GM23338 (cell line): ENCODE measurements at regions not wholly inside any gene's neighbourhood (a gene's known extent, or its start where the extent isn't known, plus 50 kb on each side); places are given as distances from the start of the nearest gene placed in this dataset.

ENCODE experiments used
- CREB1 ChIP-seq: fragments of 250-450 bp; sonication (Bioruptor Pico); IDR thresholded peaks from 2 replicates; pipeline ENCODE4 v1.5.0; 2020; ENCODE audit warnings: low read depth, mild to moderate bottlenecking, moderate library complexity
- EZH2 ChIP-seq: fragments of 200-600 bp; sonication (generic); IDR thresholded peaks from one replicate; pipeline ENCODE4 v1.8.0; 2017; ENCODE audit warnings: antibody characterized with exemption, mild to moderate bottlenecking, low read depth; ENCODE audit not compliant: unreplicated experiment
- EZH2phosphoT487 ChIP-seq: fragments of 200-600 bp; sonication (generic); IDR thresholded peaks from one replicate; pipeline ENCODE4 v1.8.1; 2018; ENCODE audit warnings: antibody characterized with exemption; ENCODE audit not compliant: unreplicated experiment
- JUNB ChIP-seq: IDR thresholded peaks from one replicate; pipeline ENCODE4 v1.6.1; 2016; ENCODE audit warnings: antibody characterized with exemption; ENCODE audit not compliant: unreplicated experiment
- NANOG ChIP-seq: IDR thresholded peaks from 2 replicates; pipeline ENCODE4 v1.6.1; 2016; ENCODE audit warnings: antibody characterized with exemption, borderline replicate concordance
- POLR2AphosphoS5 ChIP-seq: IDR thresholded peaks from 2 replicates; pipeline ENCODE4 v1.6.1; 2016; ENCODE audit warnings: antibody characterized with exemption, low read depth
- STAT1 ChIP-seq: IDR thresholded peaks from one replicate; pipeline ENCODE4 v1.6.1; 2016; ENCODE audit warnings: antibody characterized with exemption; ENCODE audit not compliant: unreplicated experiment
- ZNF114 ChIP-seq: fragments of 250-450 bp; sonication (Bioruptor Pico); IDR thresholded peaks from 2 replicates; pipeline ENCODE4 v1.5.0; 2020; ENCODE audit warnings: mild to moderate bottlenecking, moderate library complexity
- ZNF331 ChIP-seq: fragments of 250-450 bp; sonication (Bioruptor Pico); IDR thresholded peaks from 2 replicates; pipeline ENCODE4 v1.5.0; 2020; ENCODE audit warnings: low read depth, mild to moderate bottlenecking, moderate library complexity
- TF ChIP-seq, protein P1 (sequence below), 2 experiments: fragments of 200-600 bp in 1 of 2; sonication (generic) in 1 of 2; conservative IDR thresholded peaks; 2 replicates each; pipeline versions ENCODE4 v1.5.1 to v1.6.1; 2016 to 2017; ENCODE audit warnings: antibody characterized with exemption in 2 of 2, low read depth in 2 of 2, mild to moderate bottlenecking in 2 of 2, moderate library complexity in 1 of 2
- TF ChIP-seq, protein P2 (sequence below): IDR thresholded peaks from one replicate; pipeline ENCODE4 v1.6.1; 2018; ENCODE audit warnings: antibody characterized with exemption; ENCODE audit not compliant: unreplicated experiment
- TF ChIP-seq, protein P3 (sequence below): IDR thresholded peaks from 2 replicates; pipeline ENCODE4 v1.6.1; 2016; ENCODE audit warnings: antibody characterized with exemption
- TF ChIP-seq, protein P4 (sequence below): fragments of 250-450 bp; sonication (Bioruptor Pico); IDR thresholded peaks from 2 replicates; pipeline ENCODE4 v1.5.0; 2020; ENCODE audit warnings: mild to moderate bottlenecking, moderate library complexity

DNA sequence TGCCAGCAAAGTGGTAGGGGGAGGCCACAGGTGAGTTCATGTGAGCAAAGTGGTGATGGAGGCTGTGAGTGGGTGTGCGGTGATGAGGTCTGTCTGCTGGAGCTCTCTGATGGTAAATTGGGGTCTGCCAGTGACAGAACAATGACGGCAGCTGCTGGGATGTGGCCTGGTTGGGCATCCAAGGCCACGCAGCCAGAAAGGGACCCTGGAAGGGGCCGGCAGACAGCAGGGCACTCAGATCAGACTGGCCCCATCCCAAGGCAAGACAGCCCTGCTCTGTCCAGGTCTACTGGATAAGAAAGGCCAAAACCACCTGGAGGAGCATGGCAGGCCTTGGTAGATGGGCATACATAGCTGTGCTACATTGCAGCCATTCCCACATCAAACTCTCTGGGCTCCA, 412.9 kb upstream of the RGMB start:
- no peak for TF ChIP-seq JUNB
- TF ChIP-seq, protein P1, sequence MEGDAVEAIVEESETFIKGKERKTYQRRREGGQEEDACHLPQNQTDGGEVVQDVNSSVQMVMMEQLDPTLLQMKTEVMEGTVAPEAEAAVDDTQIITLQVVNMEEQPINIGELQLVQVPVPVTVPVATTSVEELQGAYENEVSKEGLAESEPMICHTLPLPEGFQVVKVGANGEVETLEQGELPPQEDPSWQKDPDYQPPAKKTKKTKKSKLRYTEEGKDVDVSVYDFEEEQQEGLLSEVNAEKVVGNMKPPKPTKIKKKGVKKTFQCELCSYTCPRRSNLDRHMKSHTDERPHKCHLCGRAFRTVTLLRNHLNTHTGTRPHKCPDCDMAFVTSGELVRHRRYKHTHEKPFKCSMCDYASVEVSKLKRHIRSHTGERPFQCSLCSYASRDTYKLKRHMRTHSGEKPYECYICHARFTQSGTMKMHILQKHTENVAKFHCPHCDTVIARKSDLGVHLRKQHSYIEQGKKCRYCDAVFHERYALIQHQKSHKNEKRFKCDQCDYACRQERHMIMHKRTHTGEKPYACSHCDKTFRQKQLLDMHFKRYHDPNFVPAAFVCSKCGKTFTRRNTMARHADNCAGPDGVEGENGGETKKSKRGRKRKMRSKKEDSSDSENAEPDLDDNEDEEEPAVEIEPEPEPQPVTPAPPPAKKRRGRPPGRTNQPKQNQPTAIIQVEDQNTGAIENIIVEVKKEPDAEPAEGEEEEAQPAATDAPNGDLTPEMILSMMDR (conservative IDR thresholded peaks at IDR 0.05; ENCODE audit: low read depth in 2 of 2), result no peak
- no peak for TF ChIP-seq EZH2
- no peak for TF ChIP-seq POLR2AphosphoS5
- TF ChIP-seq CREB1 (CRISPR knock-in tag), result no peak
- TF ChIP-seq STAT1, result no peak
- no peak for TF ChIP-seq ZNF331
- TF ChIP-seq EZH2phosphoT487, result no peak
- TF ChIP-seq, protein P2, sequence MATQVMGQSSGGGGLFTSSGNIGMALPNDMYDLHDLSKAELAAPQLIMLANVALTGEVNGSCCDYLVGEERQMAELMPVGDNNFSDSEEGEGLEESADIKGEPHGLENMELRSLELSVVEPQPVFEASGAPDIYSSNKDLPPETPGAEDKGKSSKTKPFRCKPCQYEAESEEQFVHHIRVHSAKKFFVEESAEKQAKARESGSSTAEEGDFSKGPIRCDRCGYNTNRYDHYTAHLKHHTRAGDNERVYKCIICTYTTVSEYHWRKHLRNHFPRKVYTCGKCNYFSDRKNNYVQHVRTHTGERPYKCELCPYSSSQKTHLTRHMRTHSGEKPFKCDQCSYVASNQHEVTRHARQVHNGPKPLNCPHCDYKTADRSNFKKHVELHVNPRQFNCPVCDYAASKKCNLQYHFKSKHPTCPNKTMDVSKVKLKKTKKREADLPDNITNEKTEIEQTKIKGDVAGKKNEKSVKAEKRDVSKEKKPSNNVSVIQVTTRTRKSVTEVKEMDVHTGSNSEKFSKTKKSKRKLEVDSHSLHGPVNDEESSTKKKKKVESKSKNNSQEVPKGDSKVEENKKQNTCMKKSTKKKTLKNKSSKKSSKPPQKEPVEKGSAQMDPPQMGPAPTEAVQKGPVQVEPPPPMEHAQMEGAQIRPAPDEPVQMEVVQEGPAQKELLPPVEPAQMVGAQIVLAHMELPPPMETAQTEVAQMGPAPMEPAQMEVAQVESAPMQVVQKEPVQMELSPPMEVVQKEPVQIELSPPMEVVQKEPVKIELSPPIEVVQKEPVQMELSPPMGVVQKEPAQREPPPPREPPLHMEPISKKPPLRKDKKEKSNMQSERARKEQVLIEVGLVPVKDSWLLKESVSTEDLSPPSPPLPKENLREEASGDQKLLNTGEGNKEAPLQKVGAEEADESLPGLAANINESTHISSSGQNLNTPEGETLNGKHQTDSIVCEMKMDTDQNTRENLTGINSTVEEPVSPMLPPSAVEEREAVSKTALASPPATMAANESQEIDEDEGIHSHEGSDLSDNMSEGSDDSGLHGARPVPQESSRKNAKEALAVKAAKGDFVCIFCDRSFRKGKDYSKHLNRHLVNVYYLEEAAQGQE, result no peak
- TF ChIP-seq, protein P3, sequence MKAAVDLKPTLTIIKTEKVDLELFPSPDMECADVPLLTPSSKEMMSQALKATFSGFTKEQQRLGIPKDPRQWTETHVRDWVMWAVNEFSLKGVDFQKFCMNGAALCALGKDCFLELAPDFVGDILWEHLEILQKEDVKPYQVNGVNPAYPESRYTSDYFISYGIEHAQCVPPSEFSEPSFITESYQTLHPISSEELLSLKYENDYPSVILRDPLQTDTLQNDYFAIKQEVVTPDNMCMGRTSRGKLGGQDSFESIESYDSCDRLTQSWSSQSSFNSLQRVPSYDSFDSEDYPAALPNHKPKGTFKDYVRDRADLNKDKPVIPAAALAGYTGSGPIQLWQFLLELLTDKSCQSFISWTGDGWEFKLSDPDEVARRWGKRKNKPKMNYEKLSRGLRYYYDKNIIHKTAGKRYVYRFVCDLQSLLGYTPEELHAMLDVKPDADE, result no peak
- TF ChIP-seq, protein P4, sequence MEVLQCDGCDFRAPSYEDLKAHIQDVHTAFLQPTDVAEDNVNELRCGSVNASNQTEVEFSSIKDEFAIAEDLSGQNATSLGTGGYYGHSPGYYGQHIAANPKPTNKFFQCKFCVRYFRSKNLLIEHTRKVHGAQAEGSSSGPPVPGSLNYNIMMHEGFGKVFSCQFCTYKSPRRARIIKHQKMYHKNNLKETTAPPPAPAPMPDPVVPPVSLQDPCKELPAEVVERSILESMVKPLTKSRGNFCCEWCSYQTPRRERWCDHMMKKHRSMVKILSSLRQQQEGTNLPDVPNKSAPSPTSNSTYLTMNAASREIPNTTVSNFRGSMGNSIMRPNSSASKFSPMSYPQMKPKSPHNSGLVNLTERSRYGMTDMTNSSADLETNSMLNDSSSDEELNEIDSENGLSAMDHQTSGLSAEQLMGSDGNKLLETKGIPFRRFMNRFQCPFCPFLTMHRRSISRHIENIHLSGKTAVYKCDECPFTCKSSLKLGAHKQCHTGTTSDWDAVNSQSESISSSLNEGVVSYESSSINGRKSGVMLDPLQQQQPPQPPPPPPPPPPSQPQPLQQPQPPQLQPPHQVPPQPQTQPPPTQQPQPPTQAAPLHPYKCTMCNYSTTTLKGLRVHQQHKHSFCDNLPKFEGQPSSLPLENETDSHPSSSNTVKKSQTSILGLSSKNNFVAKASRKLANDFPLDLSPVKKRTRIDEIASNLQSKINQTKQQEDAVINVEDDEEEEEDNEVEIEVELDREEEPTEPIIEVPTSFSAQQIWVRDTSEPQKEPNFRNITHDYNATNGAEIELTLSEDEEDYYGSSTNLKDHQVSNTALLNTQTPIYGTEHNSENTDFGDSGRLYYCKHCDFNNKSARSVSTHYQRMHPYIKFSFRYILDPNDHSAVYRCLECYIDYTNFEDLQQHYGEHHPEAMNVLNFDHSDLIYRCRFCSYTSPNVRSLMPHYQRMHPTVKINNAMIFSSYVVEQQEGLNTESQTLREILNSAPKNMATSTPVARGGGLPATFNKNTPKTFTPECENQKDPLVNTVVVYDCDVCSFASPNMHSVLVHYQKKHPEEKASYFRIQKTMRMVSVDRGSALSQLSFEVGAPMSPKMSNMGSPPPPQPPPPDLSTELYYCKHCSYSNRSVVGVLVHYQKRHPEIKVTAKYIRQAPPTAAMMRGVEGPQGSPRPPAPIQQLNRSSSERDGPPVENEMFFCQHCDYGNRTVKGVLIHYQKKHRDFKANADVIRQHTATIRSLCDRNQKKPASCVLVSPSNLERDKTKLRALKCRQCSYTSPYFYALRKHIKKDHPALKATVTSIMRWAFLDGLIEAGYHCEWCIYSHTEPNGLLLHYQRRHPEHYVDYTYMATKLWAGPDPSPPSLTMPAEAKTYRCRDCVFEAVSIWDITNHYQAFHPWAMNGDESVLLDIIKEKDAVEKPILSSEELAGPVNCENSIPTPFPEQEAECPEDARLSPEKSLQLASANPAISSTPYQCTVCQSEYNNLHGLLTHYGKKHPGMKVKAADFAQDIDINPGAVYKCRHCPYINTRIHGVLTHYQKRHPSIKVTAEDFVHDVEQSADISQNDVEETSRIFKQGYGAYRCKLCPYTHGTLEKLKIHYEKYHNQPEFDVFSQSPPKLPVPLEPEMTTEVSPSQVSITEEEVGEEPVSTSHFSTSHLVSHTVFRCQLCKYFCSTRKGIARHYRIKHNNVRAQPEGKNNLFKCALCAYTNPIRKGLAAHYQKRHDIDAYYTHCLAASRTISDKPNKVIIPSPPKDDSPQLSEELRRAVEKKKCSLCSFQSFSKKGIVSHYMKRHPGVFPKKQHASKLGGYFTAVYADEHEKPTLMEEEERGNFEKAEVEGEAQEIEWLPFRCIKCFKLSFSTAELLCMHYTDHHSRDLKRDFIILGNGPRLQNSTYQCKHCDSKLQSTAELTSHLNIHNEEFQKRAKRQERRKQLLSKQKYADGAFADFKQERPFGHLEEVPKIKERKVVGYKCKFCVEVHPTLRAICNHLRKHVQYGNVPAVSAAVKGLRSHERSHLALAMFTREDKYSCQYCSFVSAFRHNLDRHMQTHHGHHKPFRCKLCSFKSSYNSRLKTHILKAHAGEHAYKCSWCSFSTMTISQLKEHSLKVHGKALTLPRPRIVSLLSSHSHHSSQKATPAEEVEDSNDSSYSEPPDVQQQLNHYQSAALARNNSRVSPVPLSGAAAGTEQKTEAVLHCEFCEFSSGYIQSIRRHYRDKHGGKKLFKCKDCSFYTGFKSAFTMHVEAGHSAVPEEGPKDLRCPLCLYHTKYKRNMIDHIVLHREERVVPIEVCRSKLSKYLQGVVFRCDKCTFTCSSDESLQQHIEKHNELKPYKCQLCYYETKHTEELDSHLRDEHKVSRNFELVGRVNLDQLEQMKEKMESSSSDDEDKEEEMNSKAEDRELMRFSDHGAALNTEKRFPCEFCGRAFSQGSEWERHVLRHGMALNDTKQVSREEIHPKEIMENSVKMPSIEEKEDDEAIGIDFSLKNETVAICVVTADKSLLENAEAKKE (CRISPR knock-in tag), result no peak
- no peak for TF ChIP-seq ZNF114 (CRISPR knock-in tag)
- TF ChIP-seq NANOG, result no peak
